Neural progenitor cell (in vitro differentiated cells): ENCODE measurements at regions not wholly inside any gene's neighbourhood (a gene's known extent, or its start where the extent isn't known, plus 50 kb on each side); places are given as distances from the start of the nearest gene placed in this dataset.
A peak's percentile ranks its signal among the peaks of the same experiment; 100 is the strongest.

ENCODE experiments used
- DNase-seq: peaks from one replicate; pipeline ENCODE4 v3.0.0-alpha.2; 2016; ENCODE audit warnings: low spot score
- H2AFZ ChIP-seq: fragments of 200-600 bp; sonication (generic); replicated peaks from 2 replicates; pipeline ENCODE4 v1.6.1; 2016; ENCODE audit warnings: antibody characterized with exemption
- H3F3A ChIP-seq: fragments of 200-600 bp; sonication (generic); 2 replicates; pipeline ENCODE4 v1.6.1; 2016; ENCODE audit warnings: antibody characterized with exemption, low read depth
- H3K27ac ChIP-seq: fragments of 200-600 bp; sonication (generic); 2 replicates; pipeline ENCODE4 v1.5.1; 2016; ENCODE audit warnings: mild to moderate bottlenecking
- H3K27me3 ChIP-seq: fragments of 200-600 bp; sonication (generic); 2 replicates; pipeline ENCODE4 v1.6.1; 2016; ENCODE audit warnings: mild to moderate bottlenecking, moderate library complexity
- H3K36me3 ChIP-seq: fragments of 200-600 bp; sonication (generic); 2 replicates; pipeline ENCODE4 v1.5.1; 2016
- H3K4me1 ChIP-seq: fragments of 200-600 bp; sonication (generic); 2 replicates; pipeline ENCODE4 v1.6.1; 2016; ENCODE audit warnings: mixed run types
- H3K4me2 ChIP-seq: fragments of 200-600 bp; sonication (generic); 2 replicates; pipeline ENCODE4 v1.6.1; 2016
- H3K4me3 ChIP-seq: fragments of 200-600 bp; sonication (generic); 2 replicates; pipeline ENCODE4 v1.5.1; 2016
- H3K79me2 ChIP-seq: fragments of 200-600 bp; sonication (generic); 2 replicates; pipeline ENCODE4 v1.6.1; 2016; ENCODE audit warnings: low read depth
- H3K9ac ChIP-seq: fragments of 200-600 bp; sonication (generic); 2 replicates; pipeline ENCODE4 v1.6.1; 2016
- H3K9me3 ChIP-seq: fragments of 200-600 bp; sonication (generic); 2 replicates; pipeline ENCODE4 v1.5.1; 2016; ENCODE audit warnings: low read depth
- H4K20me1 ChIP-seq: fragments of 200-600 bp; sonication (generic); 2 replicates; pipeline ENCODE4 v1.6.1; 2016; ENCODE audit warnings: low read depth
- H3K27ac Mint-ChIP-seq: 3 replicates; pipeline ENCODE4 v1.8.0; 2021; ENCODE audit warnings: mixed read lengths
- H3K27me3 Mint-ChIP-seq: 2 replicates; pipeline ENCODE4 v1.8.0; 2022; ENCODE audit warnings: low read depth, mild to moderate bottlenecking, inconsistent platforms, moderate library complexity, mixed read lengths; ENCODE audit not compliant: insufficient read depth
- H3K36me3 Mint-ChIP-seq: 3 replicates; pipeline ENCODE4 v1.8.0; 2021; ENCODE audit warnings: mixed read lengths
- H3K4me1 Mint-ChIP-seq: 3 replicates; pipeline ENCODE4 v1.8.0; 2021; ENCODE audit warnings: mixed read lengths
- H3K4me3 Mint-ChIP-seq: 3 replicates; pipeline ENCODE4 v1.8.0; 2021; ENCODE audit warnings: mild to moderate bottlenecking, moderate library complexity, mixed read lengths
- H3K9me3 Mint-ChIP-seq: 3 replicates; pipeline ENCODE4 v1.8.0; 2020; ENCODE audit warnings: mixed read lengths
- CTCF ChIP-seq: fragments of 200-600 bp; sonication (generic); IDR thresholded peaks from 2 replicates; pipeline ENCODE4 v1.5.1; 2017; ENCODE audit warnings: antibody characterized with exemption, mild to moderate bottlenecking
- EZH2 ChIP-seq: fragments of 200-600 bp; sonication (generic); IDR thresholded peaks from 2 replicates; pipeline ENCODE4 v1.6.1; 2017; ENCODE audit warnings: antibody characterized with exemption, mild to moderate bottlenecking, moderate library complexity
- EZH2phosphoT487 ChIP-seq: fragments of 200-600 bp; sonication (generic); IDR thresholded peaks from 2 replicates; pipeline ENCODE4 v1.6.1; 2017; ENCODE audit warnings: antibody characterized with exemption

GRCh38 chr17:14015271-14015670, 54.0 kb upstream of the COX10 start:
- Histone ChIP-seq H3K9me3 (no peaks in the 10 kb centered on the region), H4K20me1 (no peaks in the 10 kb centered on the region), H2AFZ (peak overlapping the region; percentile 57), H3K79me2 (no peaks in the 10 kb centered on the region), H3F3A (no peaks in the 10 kb centered on the region), H3K36me3 (no peaks in the 10 kb centered on the region), H3K4me1 (peaks cover 21% of the 10 kb centered on the region), H3K27ac (peak overlapping the region; percentile 29), H3K4me3 (no peak overlapping the region), H3K9ac (no peak overlapping the region), H3K27me3 (no peaks in the 10 kb centered on the region), H3K4me2 (peak overlapping the region; percentile 22)
- no peak for DNase-seq
- H3K4me3 Mint-ChIP-seq = no peak overlapping the region
- H3K9me3 Mint-ChIP-seq = no peaks in the 10 kb centered on the region
- peaks cover 8% of the 10 kb centered on the region for H3K4me1 Mint-ChIP-seq
- H3K36me3 Mint-ChIP-seq = peaks cover 10% of the 10 kb centered on the region
- H3K27ac Mint-ChIP-seq = no peak overlapping the region
- TF ChIP-seq EZH2phosphoT487 (no peak), CTCF (no peak), EZH2 (no peak)
- H3K27me3 Mint-ChIP-seq = peaks cover 5% of the 10 kb centered on the region

- Histone ChIP-seq H3F3A (no peaks in the 10 kb centered on the region), H3K4me1 (peaks cover 16% of the 10 kb centered on the region), H3K9me3 (no peaks in the 10 kb centered on the region), H2AFZ (no peak overlapping the region), H3K36me3 (no peaks in the 10 kb centered on the region), H3K4me2 (no peak overlapping the region), H3K4me3 (no peak overlapping the region), H3K9ac (no peak overlapping the region), H4K20me1 (no peaks in the 10 kb centered on the region), H3K27ac (no peak overlapping the region), H3K79me2 (no peaks in the 10 kb centered on the region), H3K27me3 (no peaks in the 10 kb centered on the region)
- DNase-seq = no peak
- H3K4me1 Mint-ChIP-seq = peaks cover 8% of the 10 kb centered on the region
- no peak overlapping the region for H3K4me3 Mint-ChIP-seq
- TF ChIP-seq EZH2phosphoT487 (no peak), EZH2 (no peak), CTCF (no peak)
- no peak overlapping the region for H3K27ac Mint-ChIP-seq
- H3K36me3 Mint-ChIP-seq = peaks cover 10% of the 10 kb centered on the region
- H3K27me3 Mint-ChIP-seq = peaks cover 5% of the 10 kb centered on the region
- H3K9me3 Mint-ChIP-seq = no peaks in the 10 kb centered on the region
These were observed 52.4 kb upstream of the COX10 start for GRCh38 chr17:14016858-14017257.

GRCh38 chr17:14019186-14019956, 49.9 kb upstream of the COX10 start:
- peaks cover 7% of the 10 kb centered on the region for H3K4me1 ChIP-seq
- no peaks in the 10 kb centered on the region for H3K36me3 ChIP-seq
- no peak overlapping the region for H3K9ac ChIP-seq
- H3K27me3 ChIP-seq = no peaks in the 10 kb centered on the region
- H3K4me3 ChIP-seq = no peak overlapping the region
- Mint-ChIP-seq H3K27ac (no peak overlapping the region), H3K4me3 (no peak overlapping the region), H3K36me3 (peaks cover 10% of the 10 kb centered on the region), H3K9me3 (no peaks in the 10 kb centered on the region), H3K27me3 (peaks cover 3% of the 10 kb centered on the region), H3K4me1 (peaks cover 8% of the 10 kb centered on the region)
- no peak overlapping the region for H3K27ac ChIP-seq
- H4K20me1 ChIP-seq = no peaks in the 10 kb centered on the region
- no peaks in the 10 kb centered on the region for H3F3A ChIP-seq
- H2AFZ ChIP-seq = no peak overlapping the region
- no peaks in the 10 kb centered on the region for H3K79me2 ChIP-seq
- H3K9me3 ChIP-seq = no peaks in the 10 kb centered on the region
- no peak overlapping the region for H3K4me2 ChIP-seq
- no peak for DNase-seq
- TF ChIP-seq CTCF = no peak
- TF ChIP-seq EZH2 = no peak
- TF ChIP-seq EZH2phosphoT487 = no peak
